ENCODE measurements at regions not wholly inside any gene's neighbourhood (a gene's known extent, or its start where the extent isn't known, plus 50 kb on each side); places are given as distances from the start of the nearest gene placed in this dataset.
A peak's percentile ranks its signal among the peaks of the same experiment; 100 is the strongest.

GRCh38 chr2:129721846-129722245 is 257.6 kb upstream of the RAB6C start:
- no peaks in the 10 kb centered on the region for H3K36me3 ChIP-seq (replicated peaks in 1 of 2; ENCODE audit: insufficient read depth in 1 of 2, low read depth in 2 of 2)
- 72 to 87% methylated on average over 6 to 15 of the region's 15 CpGs for WGBS, 2 donors
- TF ChIP-seq POLR2A (IDR thresholded peaks at IDR 0.05) = no peak
- TF ChIP-seq, protein P1, sequence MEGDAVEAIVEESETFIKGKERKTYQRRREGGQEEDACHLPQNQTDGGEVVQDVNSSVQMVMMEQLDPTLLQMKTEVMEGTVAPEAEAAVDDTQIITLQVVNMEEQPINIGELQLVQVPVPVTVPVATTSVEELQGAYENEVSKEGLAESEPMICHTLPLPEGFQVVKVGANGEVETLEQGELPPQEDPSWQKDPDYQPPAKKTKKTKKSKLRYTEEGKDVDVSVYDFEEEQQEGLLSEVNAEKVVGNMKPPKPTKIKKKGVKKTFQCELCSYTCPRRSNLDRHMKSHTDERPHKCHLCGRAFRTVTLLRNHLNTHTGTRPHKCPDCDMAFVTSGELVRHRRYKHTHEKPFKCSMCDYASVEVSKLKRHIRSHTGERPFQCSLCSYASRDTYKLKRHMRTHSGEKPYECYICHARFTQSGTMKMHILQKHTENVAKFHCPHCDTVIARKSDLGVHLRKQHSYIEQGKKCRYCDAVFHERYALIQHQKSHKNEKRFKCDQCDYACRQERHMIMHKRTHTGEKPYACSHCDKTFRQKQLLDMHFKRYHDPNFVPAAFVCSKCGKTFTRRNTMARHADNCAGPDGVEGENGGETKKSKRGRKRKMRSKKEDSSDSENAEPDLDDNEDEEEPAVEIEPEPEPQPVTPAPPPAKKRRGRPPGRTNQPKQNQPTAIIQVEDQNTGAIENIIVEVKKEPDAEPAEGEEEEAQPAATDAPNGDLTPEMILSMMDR (IDR thresholded peaks at IDR 0.05) = no peak
- H3K27me3 ChIP-seq = no peaks in the 10 kb centered on the region
- DNase-seq (no peak), ATAC-seq (no peak)
- no peak overlapping the region for H3K27ac ChIP-seq
- no peak overlapping the region for H3K4me3 ChIP-seq
- H3K9me3 ChIP-seq = no peaks in the 10 kb centered on the region
- peaks cover 7% of the 10 kb centered on the region for H3K4me1 ChIP-seq
- intact Hi-C loops (cut with DNase I) = no loop called here

GRCh38 chr2:129722306-129723019 is 257.0 kb upstream of the RAB6C start:
- WGBS, 2 donors = 78 to 82% methylated on average over 20 of the region's 20 CpGs

GRCh38 chr2:129723277-129724020 is 256.0 kb upstream of the RAB6C start:
- TF ChIP-seq, protein P1 (IDR thresholded peaks at IDR 0.05) = no peak
- no peak for TF ChIP-seq POLR2A (IDR thresholded peaks at IDR 0.05)
- 74 to 87% methylated on average over 7 to 13 of the region's 13 CpGs for WGBS, 2 donors

More at GRCh38 chr2:129722306-129723019, 257.0 kb upstream of the RAB6C start:
- no peak overlapping the region for H3K27ac ChIP-seq
- intact Hi-C loops (cut with DNase I) = no loop called here
- no peaks in the 10 kb centered on the region for H3K9me3 ChIP-seq
- H3K36me3 ChIP-seq (replicated peaks in 1 of 2; ENCODE audit: insufficient read depth in 1 of 2, low read depth in 2 of 2) = no peaks in the 10 kb centered on the region
- ATAC-seq (no peak), DNase-seq (no peak)
- TF ChIP-seq POLR2A (IDR thresholded peaks at IDR 0.05) = no peak
- peaks cover 7% of the 10 kb centered on the region for H3K4me1 ChIP-seq
- no peaks in the 10 kb centered on the region for H3K27me3 ChIP-seq
- no peak overlapping the region for H3K4me3 ChIP-seq

DNA sequence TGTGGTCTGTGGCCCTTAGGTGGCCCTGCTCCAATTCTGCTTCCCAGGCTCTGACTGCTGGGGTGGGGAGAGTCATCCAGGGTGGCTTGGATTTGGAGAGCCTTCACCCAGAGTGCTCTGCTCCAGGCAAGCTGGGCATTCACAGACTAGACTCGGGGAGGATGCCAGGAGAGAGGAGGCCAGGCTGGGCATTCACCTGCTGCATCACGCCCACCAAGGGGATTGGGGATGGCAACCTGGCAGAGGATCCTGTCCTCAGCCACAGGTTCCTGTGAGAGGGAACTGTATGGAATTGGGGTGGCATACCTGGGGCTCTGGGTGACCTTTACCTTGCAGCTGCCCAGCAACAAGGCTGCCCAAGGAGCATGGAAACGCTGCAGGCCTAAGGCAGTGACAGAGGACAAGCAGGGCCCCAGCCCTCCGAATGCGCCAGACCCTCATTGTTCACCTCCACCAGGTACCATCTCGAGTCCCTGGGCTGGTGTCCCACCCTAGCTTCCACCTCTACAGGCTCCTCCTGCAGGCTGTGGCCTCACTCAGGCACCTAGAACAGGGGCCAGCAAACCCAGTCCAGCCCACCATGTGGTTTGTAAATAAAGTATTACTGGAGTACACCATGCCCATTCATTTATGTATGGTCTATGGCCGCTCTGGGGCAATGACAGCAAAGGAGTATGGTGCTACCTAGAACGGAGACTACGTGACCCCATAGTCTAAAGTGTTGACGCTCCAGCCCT is 255.3 kb upstream of the RAB6C start:
- Histone ChIP-seq H3K27me3 (no peaks in the 10 kb centered on the region), H3K9me3 (no peaks in the 10 kb centered on the region), H3K27ac (no peak overlapping the region), H3K4me1 (peaks cover 7% of the 10 kb centered on the region), H3K4me3 (no peak overlapping the region), H3K36me3 (replicated peaks in 1 of 2; ENCODE audit: insufficient read depth in 1 of 2, low read depth in 2 of 2) (no peaks in the 10 kb centered on the region)
- intact Hi-C loops (cut with DNase I) = no loop called here
- DNase-seq = no peak
- 91 to 96% methylated on average over 5 to 10 of the region's 10 CpGs for WGBS, 2 donors
- no peak for ATAC-seq
- TF ChIP-seq POLR2A (IDR thresholded peaks at IDR 0.05) = no peak
- TF ChIP-seq, protein P1 (IDR thresholded peaks at IDR 0.05) = no peak

More at GRCh38 chr2:129723277-129724020, 256.0 kb upstream of the RAB6C start:
- ATAC-seq = no peak
- no peaks in the 10 kb centered on the region for H3K27me3 ChIP-seq
- intact Hi-C loops (cut with DNase I) = no loop called here
- no peak for DNase-seq
- H3K9me3 ChIP-seq = no peaks in the 10 kb centered on the region
- H3K4me1 ChIP-seq = peaks cover 7% of the 10 kb centered on the region
- H3K27ac ChIP-seq = no peak overlapping the region
- H3K4me3 ChIP-seq = no peak overlapping the region
- H3K36me3 ChIP-seq (replicated peaks in 1 of 2; ENCODE audit: insufficient read depth in 1 of 2, low read depth in 2 of 2) = no peaks in the 10 kb centered on the region

- 10% methylated on average over 5 of the region's 5 CpGs for WGBS, 2 donors
- H3K27ac ChIP-seq = no peak overlapping the region
- TF ChIP-seq, protein P1 (IDR thresholded peaks at IDR 0.05) = no peak
- no peak for TF ChIP-seq POLR2A (IDR thresholded peaks at IDR 0.05)
- no peak overlapping the region for H3K4me3 ChIP-seq
- ATAC-seq (peak; percentile 64), DNase-seq (peak in 3 of 4 donors; percentile 29 to 69 (median 48))
- H3K4me1 ChIP-seq = peaks cover 7% of the 10 kb centered on the region
- no peaks in the 10 kb centered on the region for H3K9me3 ChIP-seq
- intact Hi-C loops (cut with DNase I) = no loop called here
- no peaks in the 10 kb centered on the region for H3K27me3 ChIP-seq
- no peaks in the 10 kb centered on the region for H3K36me3 ChIP-seq (replicated peaks in 1 of 2; ENCODE audit: insufficient read depth in 1 of 2, low read depth in 2 of 2)
Measured at GRCh38 chr2:129726216-129726615, 253.2 kb upstream of the RAB6C start.
